Endothelial cell (in vitro differentiated cells): ENCODE measurements at regions not wholly inside any gene's neighbourhood (a gene's known extent, or its start where the extent isn't known, plus 50 kb on each side); places are given as distances from the start of the nearest gene placed in this dataset.

Experiments used
- DNase-seq: peaks from one replicate; pipeline ENCODE4 v3.0.0; 2021; ENCODE audit warnings: low spot score
- H3K27ac Mint-ChIP-seq: one replicate; pipeline ENCODE4 v1.8.0; 2021; ENCODE audit warnings: mixed read lengths, inconsistent platforms; ENCODE audit not compliant: unreplicated experiment
- H3K27me3 Mint-ChIP-seq: one replicate; pipeline ENCODE4 v1.8.0; 2021; ENCODE audit warnings: mild to moderate bottlenecking, moderate library complexity, mixed read lengths, inconsistent platforms; ENCODE audit not compliant: unreplicated experiment
- H3K36me3 Mint-ChIP-seq: one replicate; pipeline ENCODE4 v1.8.0; 2021; ENCODE audit warnings: mild to moderate bottlenecking, low read depth, mixed read lengths, inconsistent platforms; ENCODE audit not compliant: unreplicated experiment
- H3K4me1 Mint-ChIP-seq: one replicate; pipeline ENCODE4 v1.8.0; 2021; ENCODE audit warnings: mild to moderate bottlenecking, mixed read lengths, inconsistent platforms; ENCODE audit not compliant: unreplicated experiment
- H3K4me3 Mint-ChIP-seq: one replicate; pipeline ENCODE4 v1.8.0; 2021; ENCODE audit warnings: mild to moderate bottlenecking, mixed read lengths, inconsistent platforms; ENCODE audit not compliant: unreplicated experiment
- H3K9me3 Mint-ChIP-seq: one replicate; pipeline ENCODE4 v1.8.0; 2021; ENCODE audit warnings: mixed read lengths, inconsistent platforms; ENCODE audit not compliant: unreplicated experiment
- TF ChIP-seq, protein P1 (sequence below): fragments of 200-600 bp; sonication (generic); IDR thresholded peaks from one replicate; pipeline ENCODE4 v1.5.0; 2021; ENCODE audit warnings: antibody characterized with exemption; ENCODE audit not compliant: unreplicated experiment

DNA sequence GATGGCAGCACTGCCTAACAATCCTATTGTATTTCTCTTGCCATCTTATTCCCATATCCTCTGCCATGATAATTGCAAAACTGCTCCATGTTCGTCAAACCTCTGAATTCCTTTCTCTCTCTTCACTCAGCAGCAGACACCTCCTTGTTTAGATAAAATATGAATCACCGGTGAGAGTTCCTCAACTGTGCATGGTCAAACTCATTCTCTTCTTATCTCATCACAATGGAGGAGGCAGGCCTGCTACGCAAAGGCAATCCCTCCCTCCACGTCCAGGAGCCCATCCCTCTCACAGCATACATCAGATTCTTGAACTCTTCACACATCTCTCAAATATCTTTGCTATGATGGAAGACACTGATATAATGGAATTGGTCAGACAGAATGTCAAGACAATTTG, 90.1 kb upstream of the DAAM1 start:
- H3K4me3 Mint-ChIP-seq, result no peak overlapping the region
- no peaks in the 10 kb centered on the region for H3K9me3 Mint-ChIP-seq
- TF ChIP-seq, protein P1, sequence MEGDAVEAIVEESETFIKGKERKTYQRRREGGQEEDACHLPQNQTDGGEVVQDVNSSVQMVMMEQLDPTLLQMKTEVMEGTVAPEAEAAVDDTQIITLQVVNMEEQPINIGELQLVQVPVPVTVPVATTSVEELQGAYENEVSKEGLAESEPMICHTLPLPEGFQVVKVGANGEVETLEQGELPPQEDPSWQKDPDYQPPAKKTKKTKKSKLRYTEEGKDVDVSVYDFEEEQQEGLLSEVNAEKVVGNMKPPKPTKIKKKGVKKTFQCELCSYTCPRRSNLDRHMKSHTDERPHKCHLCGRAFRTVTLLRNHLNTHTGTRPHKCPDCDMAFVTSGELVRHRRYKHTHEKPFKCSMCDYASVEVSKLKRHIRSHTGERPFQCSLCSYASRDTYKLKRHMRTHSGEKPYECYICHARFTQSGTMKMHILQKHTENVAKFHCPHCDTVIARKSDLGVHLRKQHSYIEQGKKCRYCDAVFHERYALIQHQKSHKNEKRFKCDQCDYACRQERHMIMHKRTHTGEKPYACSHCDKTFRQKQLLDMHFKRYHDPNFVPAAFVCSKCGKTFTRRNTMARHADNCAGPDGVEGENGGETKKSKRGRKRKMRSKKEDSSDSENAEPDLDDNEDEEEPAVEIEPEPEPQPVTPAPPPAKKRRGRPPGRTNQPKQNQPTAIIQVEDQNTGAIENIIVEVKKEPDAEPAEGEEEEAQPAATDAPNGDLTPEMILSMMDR, result no peak
- peaks cover 5% of the 10 kb centered on the region for H3K4me1 Mint-ChIP-seq
- no peak for DNase-seq
- no peaks in the 10 kb centered on the region for H3K36me3 Mint-ChIP-seq
- no peak overlapping the region for H3K27ac Mint-ChIP-seq
- no peaks in the 10 kb centered on the region for H3K27me3 Mint-ChIP-seq

DNA sequence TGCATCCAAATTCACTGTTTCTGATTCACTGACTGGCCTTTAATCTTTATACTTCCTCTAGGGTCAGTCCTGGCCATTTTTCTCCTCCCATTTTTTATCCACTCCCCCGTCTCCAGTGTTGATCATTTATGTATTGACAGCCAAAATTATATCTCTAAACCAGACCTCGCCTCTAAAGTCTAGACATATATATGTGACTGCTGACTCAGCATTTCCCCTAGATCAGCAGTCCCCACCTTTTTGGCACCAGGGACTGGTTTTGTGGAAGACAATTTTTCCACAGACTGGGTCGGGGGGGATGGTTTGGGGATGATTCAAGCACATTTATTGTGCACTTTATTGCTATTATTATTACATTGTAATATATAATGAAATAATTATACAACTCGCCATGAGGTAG, 88.3 kb upstream of the DAAM1 start:
- H3K9me3 Mint-ChIP-seq, result no peaks in the 10 kb centered on the region
- DNase-seq, result no peak
- H3K27ac Mint-ChIP-seq, result no peak overlapping the region
- peaks cover 2% of the 10 kb centered on the region for H3K4me1 Mint-ChIP-seq
- no peak overlapping the region for H3K4me3 Mint-ChIP-seq
- H3K27me3 Mint-ChIP-seq, result no peaks in the 10 kb centered on the region
- no peaks in the 10 kb centered on the region for H3K36me3 Mint-ChIP-seq
- TF ChIP-seq, protein P1, result no peak

DNA sequence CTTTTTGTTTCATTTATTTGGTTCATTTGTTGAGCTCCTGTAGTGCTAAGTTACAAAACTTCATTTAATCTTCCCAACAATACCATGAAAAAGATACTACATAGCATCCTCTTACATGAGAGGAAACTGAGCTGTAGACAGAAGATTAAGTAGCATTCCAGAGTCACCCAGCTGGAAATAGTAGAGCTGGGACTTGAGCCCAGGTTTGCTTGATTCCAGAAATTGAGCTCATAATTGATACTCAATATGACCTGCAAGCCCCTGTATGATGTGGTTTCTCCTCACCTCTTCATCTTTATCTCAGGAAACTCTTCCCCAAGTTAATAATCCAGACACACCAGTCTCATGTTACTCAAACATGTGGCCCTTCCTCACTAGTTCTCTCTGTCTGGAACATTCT, 87.0 kb upstream of the DAAM1 start:
- DNase-seq, result no peak
- Mint-ChIP-seq H3K9me3 (no peaks in the 10 kb centered on the region), H3K27me3 (no peaks in the 10 kb centered on the region), H3K4me3 (no peak overlapping the region), H3K27ac (no peak overlapping the region), H3K36me3 (no peaks in the 10 kb centered on the region), H3K4me1 (no peaks in the 10 kb centered on the region)
- TF ChIP-seq, protein P1, result no peak

DNA sequence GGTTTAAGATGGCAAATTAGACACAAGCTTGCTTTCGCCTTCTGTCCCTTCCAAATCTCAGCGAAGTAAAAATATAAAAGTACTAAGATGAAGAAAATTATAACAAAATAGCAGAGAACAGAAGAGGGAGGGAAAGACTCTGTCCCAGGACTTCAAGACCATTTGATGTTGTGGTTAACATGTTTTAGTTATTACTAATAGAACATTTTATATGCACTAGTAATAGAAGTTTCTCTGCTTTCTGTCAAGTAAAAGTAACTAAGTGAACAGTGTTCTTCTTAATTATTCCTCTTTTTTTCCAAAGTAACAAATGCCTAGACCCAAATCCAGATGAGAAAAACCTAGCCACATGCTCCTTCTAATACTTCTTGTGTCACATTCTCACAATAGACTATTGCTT, 85.1 kb upstream of the DAAM1 start:
- no peak overlapping the region for H3K27ac Mint-ChIP-seq
- H3K9me3 Mint-ChIP-seq, result no peaks in the 10 kb centered on the region
- H3K36me3 Mint-ChIP-seq, result no peaks in the 10 kb centered on the region
- DNase-seq, result no peak
- peaks cover 2% of the 10 kb centered on the region for H3K27me3 Mint-ChIP-seq
- no peaks in the 10 kb centered on the region for H3K4me1 Mint-ChIP-seq
- no peak overlapping the region for H3K4me3 Mint-ChIP-seq
- TF ChIP-seq, protein P1, result no peak

DNA sequence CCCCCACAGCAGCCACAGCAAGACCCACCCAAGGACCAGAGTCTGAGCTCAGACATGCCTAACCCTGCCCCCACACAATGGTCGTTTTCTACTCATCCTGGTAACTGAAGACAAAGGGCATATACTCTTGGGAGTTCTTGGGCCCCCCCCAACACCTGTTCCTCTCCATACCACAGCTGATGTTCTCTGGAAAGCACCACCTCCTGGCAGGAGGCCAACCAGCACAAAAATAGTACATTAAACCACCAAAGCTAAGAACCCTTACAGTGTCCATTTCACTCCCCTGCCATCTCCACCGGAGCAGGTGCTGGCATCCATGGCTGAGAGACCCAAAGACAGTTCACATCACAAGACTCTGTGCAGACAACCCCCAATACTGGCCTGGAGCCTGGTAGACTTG, 80.6 kb upstream of the DAAM1 start:
- Mint-ChIP-seq H3K36me3 (no peaks in the 10 kb centered on the region), H3K4me3 (no peak overlapping the region), H3K9me3 (no peaks in the 10 kb centered on the region), H3K27ac (no peak overlapping the region), H3K4me1 (no peaks in the 10 kb centered on the region), H3K27me3 (peaks cover 4% of the 10 kb centered on the region)
- no peak for DNase-seq
- TF ChIP-seq, protein P1, result no peak
